Natural killer cell treated with Interleukin-12 subunit alpha and Interleukin-12 subunit beta and Interleukin-15 and Interleukin-18, amount 100 ng/mL, for 72 hours (primary cell): ENCODE measurements at regions not wholly inside any gene's neighbourhood (a gene's known extent, or its start where the extent isn't known, plus 50 kb on each side); places are given as distances from the start of the nearest gene placed in this dataset.
A peak's percentile ranks its signal among the peaks of the same experiment; 100 is the strongest.

Experiments
- ATAC-seq, 2 donors: fragments of 150-1000 bp; cut with Tn5 transposase in 1 of 2; sonication (Bioruptor Pico), chemical (Tn5 transposase) in 1 of 2; 2 replicates each; pipeline ENCODE4 v1.10.0; 2021
- DNase-seq: peaks from one replicate; pipeline ENCODE4 v3.0.0; 2022; ENCODE audit warnings: low spot score
- H3K27ac Mint-ChIP-seq, 2 donors: 1 replicate in 1 of 2; 2 replicates in 1 of 2; pipeline ENCODE4 v1.8.0; 2022; ENCODE audit warnings: mixed read lengths in 2 of 2, mild to moderate bottlenecking in 1 of 2, moderate library complexity in 1 of 2
- H3K27me3 Mint-ChIP-seq, 2 donors: 1 replicate in 1 of 2; 2 replicates in 1 of 2; pipeline ENCODE4 v1.8.0; 2022; ENCODE audit warnings: mixed read lengths in 2 of 2
- H3K36me3 Mint-ChIP-seq: one replicate; pipeline ENCODE4 v1.8.0; 2022; ENCODE audit warnings: mixed read lengths
- H3K4me1 Mint-ChIP-seq, 2 donors: 1 replicate in 1 of 2; 2 replicates in 1 of 2; pipeline ENCODE4 v1.8.0; 2022; ENCODE audit warnings: low read depth in 2 of 2, mixed read lengths in 2 of 2, mild to moderate bottlenecking in 1 of 2
- H3K4me3 Mint-ChIP-seq: one replicate; pipeline ENCODE4 v1.8.0; 2022; ENCODE audit warnings: mixed read lengths
- H3K9me3 Mint-ChIP-seq: 2 replicates; pipeline ENCODE4 v1.8.0; 2022; ENCODE audit warnings: mixed read lengths

DNA sequence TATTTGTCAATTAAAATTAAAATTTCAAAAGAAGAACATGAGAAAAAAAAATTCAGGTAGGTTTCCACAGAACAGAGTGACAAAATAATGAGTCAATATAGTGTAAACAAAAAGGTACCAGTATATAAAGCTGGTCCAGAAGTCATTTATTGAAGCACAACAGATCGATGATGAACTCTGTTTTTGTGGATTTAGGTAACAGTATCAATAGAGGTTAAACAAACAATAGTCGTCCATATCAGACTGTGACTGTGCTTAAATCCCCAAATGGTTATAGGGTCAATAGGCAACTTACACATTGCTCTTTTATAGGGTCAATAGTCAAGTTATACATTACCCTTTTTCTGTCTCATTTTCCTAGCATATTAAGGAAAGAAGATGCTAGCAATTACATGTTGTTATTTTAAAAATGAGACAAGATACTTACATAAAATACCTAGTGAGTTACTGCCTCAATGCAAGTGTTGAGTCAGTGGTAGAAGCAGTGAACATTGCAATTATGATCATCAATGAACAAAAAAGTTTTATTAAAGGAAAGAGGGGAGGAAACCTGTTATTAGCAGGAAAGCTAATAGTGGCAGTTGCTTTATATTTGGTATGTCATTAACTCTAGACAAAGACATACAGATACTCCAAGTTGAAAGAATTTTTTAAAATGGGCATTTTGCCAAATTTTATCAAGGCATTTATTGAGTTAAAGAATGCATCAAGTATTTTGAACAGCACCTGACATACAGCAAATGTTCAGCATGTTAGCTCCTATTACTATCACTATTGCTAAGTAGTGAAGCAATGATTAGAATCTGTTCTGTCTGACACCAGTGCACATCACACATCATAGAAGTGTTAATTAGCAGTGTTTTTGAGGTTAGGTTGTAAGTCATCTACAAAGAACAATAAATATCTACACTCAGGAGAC, 102.9 kb downstream of the CCER1 start:
- H3K4me3 Mint-ChIP-seq, result no peak overlapping the region
- peaks cover 4% of the 10 kb centered on the region for H3K9me3 Mint-ChIP-seq
- no peaks in the 10 kb centered on the region for H3K27me3 Mint-ChIP-seq
- DNase-seq (no peak), ATAC-seq (no peak)
- no peaks in the 10 kb centered on the region for H3K4me1 Mint-ChIP-seq
- no peaks in the 10 kb centered on the region for H3K36me3 Mint-ChIP-seq
- no peak overlapping the region for H3K27ac Mint-ChIP-seq

- H3K27me3 Mint-ChIP-seq, result no peaks in the 10 kb centered on the region
- ATAC-seq (no peak), DNase-seq (no peak)
- H3K27ac Mint-ChIP-seq, result no peak overlapping the region
- H3K9me3 Mint-ChIP-seq, result peaks cover 4% of the 10 kb centered on the region
- no peaks in the 10 kb centered on the region for H3K4me1 Mint-ChIP-seq
- H3K36me3 Mint-ChIP-seq, result no peaks in the 10 kb centered on the region
- no peak overlapping the region for H3K4me3 Mint-ChIP-seq
These were observed 112.5 kb downstream of the CCER1 start for GRCh38 chr12:90842477-90842876.

DNA sequence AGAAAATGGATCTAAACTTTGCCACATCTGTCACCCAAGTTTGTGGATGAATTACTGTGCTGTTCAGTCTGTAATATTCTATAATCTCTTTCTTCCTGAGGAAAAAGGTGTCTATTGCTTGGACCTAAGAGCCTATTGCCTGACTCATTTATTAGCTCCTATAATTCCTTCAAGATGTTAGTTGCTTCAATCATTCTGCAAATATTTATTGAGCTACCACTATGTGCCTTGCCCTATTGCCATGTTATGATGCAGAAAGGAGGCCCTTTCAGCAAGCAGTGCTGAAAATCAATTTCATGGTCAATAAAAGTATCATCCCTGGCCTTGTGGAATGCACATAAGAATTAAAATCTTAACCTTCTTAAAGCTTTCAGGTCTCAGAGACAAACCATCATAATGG, 113.6 kb downstream of the CCER1 start:
- no peaks in the 10 kb centered on the region for H3K36me3 Mint-ChIP-seq
- no peak overlapping the region for H3K27ac Mint-ChIP-seq
- no peak overlapping the region for H3K4me3 Mint-ChIP-seq
- no peak for ATAC-seq
- H3K4me1 Mint-ChIP-seq, result no peaks in the 10 kb centered on the region
- no peaks in the 10 kb centered on the region for H3K27me3 Mint-ChIP-seq
- no peak for DNase-seq
- peaks cover 3% of the 10 kb centered on the region for H3K9me3 Mint-ChIP-seq

DNA sequence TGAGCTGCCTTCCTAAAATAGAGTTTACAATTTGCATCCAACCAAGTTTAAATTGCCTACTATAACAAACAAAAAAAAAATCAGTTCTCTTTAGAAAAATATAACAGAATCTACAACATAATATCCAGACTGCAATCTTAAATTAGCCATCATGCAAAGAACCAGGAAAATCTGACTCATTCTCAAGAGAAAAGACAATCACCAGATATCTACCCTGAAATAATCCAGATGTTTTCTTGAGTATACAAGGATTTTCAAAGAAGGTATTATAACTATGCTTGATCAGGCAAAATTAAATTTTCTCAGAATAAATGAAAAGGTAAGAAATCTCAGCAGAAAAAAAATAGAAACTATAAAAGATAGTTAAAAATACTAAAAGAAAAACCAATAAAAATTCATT, 115.6 kb downstream of the CCER1 start:
- Mint-ChIP-seq H3K27ac (no peak overlapping the region), H3K4me1 (no peaks in the 10 kb centered on the region), H3K36me3 (no peaks in the 10 kb centered on the region)

GRCh38 chr12:90836689-90837088, 118.3 kb downstream of the CCER1 start:
- Mint-ChIP-seq H3K27me3 (no peaks in the 10 kb centered on the region), H3K4me3 (no peak overlapping the region), H3K27ac (no peak overlapping the region), H3K4me1 (no peaks in the 10 kb centered on the region), H3K36me3 (no peaks in the 10 kb centered on the region), H3K9me3 (peaks cover 3% of the 10 kb centered on the region)
- DNase-seq (no peak), ATAC-seq (no peak)

More for the DNA sequence above, 115.6 kb downstream of the CCER1 start:
- Mint-ChIP-seq H3K4me3 (no peak overlapping the region), H3K9me3 (peaks cover 3% of the 10 kb centered on the region), H3K27me3 (no peaks in the 10 kb centered on the region)
- DNase-seq, result no peak
- ATAC-seq, result no peak

GRCh38 chr12:90833228-90833627, 121.7 kb downstream of the CCER1 start:
- no peak for ATAC-seq
- no peak for DNase-seq
- H3K4me1 Mint-ChIP-seq, result no peaks in the 10 kb centered on the region
- H3K36me3 Mint-ChIP-seq, result no peaks in the 10 kb centered on the region
- H3K4me3 Mint-ChIP-seq, result no peak overlapping the region
- H3K27me3 Mint-ChIP-seq, result no peaks in the 10 kb centered on the region
- H3K9me3 Mint-ChIP-seq, result peaks cover 3% of the 10 kb centered on the region
- no peak overlapping the region for H3K27ac Mint-ChIP-seq

- DNase-seq (no peak), ATAC-seq (no peak)
- H3K4me3 Mint-ChIP-seq, result no peak overlapping the region
- no peaks in the 10 kb centered on the region for H3K36me3 Mint-ChIP-seq
- H3K9me3 Mint-ChIP-seq, result peaks cover 3% of the 10 kb centered on the region
- H3K27me3 Mint-ChIP-seq, result no peaks in the 10 kb centered on the region
- no peak overlapping the region for H3K27ac Mint-ChIP-seq
- no peaks in the 10 kb centered on the region for H3K4me1 Mint-ChIP-seq
These were observed 122.5 kb downstream of the CCER1 start for GRCh38 chr12:90832427-90832826.

GRCh38 chr12:90831712-90832111, 123.3 kb downstream of the CCER1 start:
- DNase-seq, result no peak
- Mint-ChIP-seq H3K4me3 (no peak overlapping the region), H3K27ac (no peak overlapping the region), H3K36me3 (no peaks in the 10 kb centered on the region), H3K27me3 (no peaks in the 10 kb centered on the region), H3K9me3 (peaks cover 4% of the 10 kb centered on the region), H3K4me1 (no peaks in the 10 kb centered on the region)
- no peak for ATAC-seq

- ATAC-seq, result no peak
- H3K36me3 Mint-ChIP-seq, result no peaks in the 10 kb centered on the region
- no peak overlapping the region for H3K27ac Mint-ChIP-seq
- no peaks in the 10 kb centered on the region for H3K27me3 Mint-ChIP-seq
- DNase-seq, result no peak
- peaks cover 6% of the 10 kb centered on the region for H3K9me3 Mint-ChIP-seq
- H3K4me1 Mint-ChIP-seq, result no peaks in the 10 kb centered on the region
- H3K4me3 Mint-ChIP-seq, result no peak overlapping the region
These were observed 125.9 kb downstream of the CCER1 start for GRCh38 chr12:90829044-90829443.

DNA sequence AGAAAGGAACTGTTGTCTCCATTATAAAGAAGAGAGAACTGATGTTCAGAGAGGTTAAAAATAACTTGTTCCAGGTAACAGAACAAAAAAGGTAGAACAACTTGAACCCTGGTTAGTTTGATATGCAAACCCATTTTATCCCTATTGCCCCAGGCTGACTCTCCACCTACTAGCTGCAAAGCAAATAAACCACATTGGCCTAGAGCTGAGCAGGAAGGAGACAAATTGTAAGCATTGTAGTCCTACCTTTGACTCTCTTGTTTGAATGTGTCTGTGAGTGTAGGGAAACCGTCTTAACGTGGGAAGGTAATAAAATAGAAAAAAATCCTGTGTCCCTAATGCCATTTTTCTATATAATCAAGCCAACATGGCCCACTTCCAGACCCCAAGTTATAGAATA, 126.4 kb downstream of the CCER1 start:
- no peak for DNase-seq
- Mint-ChIP-seq H3K4me3 (no peak overlapping the region), H3K9me3 (peaks cover 6% of the 10 kb centered on the region), H3K27ac (no peak overlapping the region), H3K4me1 (no peaks in the 10 kb centered on the region), H3K36me3 (no peaks in the 10 kb centered on the region), H3K27me3 (no peaks in the 10 kb centered on the region)
- ATAC-seq, result no peak

DNA sequence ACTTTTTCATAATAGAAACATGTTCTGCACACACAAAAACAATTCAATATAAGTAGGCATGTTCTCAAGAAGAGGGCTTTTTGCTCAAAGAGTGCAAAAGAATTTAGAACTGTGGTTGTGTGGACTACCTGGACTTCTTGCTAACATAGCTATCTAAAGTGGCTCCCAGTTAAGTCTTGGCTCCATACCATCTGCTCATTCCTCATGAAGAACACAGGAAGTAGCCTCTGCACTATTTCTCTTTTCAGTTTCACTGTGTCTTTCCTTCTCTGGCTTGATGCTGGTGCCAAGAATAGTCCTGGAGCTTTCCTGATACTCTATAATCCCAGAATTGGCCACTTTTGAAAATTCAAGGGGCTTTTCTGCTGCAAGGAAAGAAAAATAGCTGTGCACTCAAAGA, 127.4 kb downstream of the CCER1 start:
- Mint-ChIP-seq H3K27me3 (no peaks in the 10 kb centered on the region), H3K27ac (no peak overlapping the region), H3K4me1 (no peaks in the 10 kb centered on the region), H3K36me3 (no peaks in the 10 kb centered on the region), H3K4me3 (no peak overlapping the region), H3K9me3 (peaks cover 6% of the 10 kb centered on the region)
- no peak for ATAC-seq
- DNase-seq, result no peak

GRCh38 chr12:90826036-90826435, 128.9 kb downstream of the CCER1 start:
- ATAC-seq (no peak), DNase-seq (no peak)
- H3K4me3 Mint-ChIP-seq, result no peak overlapping the region
- H3K9me3 Mint-ChIP-seq, result peaks cover 6% of the 10 kb centered on the region
- H3K36me3 Mint-ChIP-seq, result no peaks in the 10 kb centered on the region
- H3K27me3 Mint-ChIP-seq, result no peaks in the 10 kb centered on the region
- no peaks in the 10 kb centered on the region for H3K4me1 Mint-ChIP-seq
- H3K27ac Mint-ChIP-seq, result no peak overlapping the region

DNA sequence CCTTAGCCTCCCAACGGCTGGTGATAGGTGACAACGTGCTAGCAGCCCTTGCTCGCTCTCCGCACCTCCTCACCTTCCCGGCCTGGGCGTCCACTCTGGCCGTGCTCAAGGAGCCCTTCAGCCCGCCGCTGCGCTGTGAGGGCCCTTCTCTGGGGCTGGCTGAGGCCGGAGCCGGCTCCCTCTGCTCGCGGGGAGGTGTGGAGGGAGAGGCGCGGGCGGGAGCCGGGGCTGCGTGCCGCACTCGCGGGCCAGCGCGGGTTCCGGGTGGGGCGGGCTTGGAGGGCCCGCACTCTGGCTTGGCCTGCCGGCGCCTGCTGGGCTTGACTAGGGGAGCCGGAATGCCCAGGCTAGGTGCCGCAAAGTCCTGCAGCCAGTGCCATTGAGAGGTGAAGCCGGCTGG, 131.1 kb downstream of the CCER1 start:
- Mint-ChIP-seq H3K4me1 (no peaks in the 10 kb centered on the region), H3K36me3 (no peaks in the 10 kb centered on the region), H3K9me3 (peaks cover 2% of the 10 kb centered on the region), H3K4me3 (no peak overlapping the region), H3K27me3 (no peaks in the 10 kb centered on the region), H3K27ac (no peak overlapping the region)
- DNase-seq, result no peak
- ATAC-seq, result peak in 1 of 2 donors; percentile 6

GRCh38 chr12:90819709-90820108, 135.3 kb downstream of the CCER1 start:
- ATAC-seq (no peak), DNase-seq (no peak)
- no peak overlapping the region for H3K27ac Mint-ChIP-seq
- H3K36me3 Mint-ChIP-seq, result no peaks in the 10 kb centered on the region
- H3K27me3 Mint-ChIP-seq, result no peaks in the 10 kb centered on the region
- no peak overlapping the region for H3K4me3 Mint-ChIP-seq
- H3K4me1 Mint-ChIP-seq, result no peaks in the 10 kb centered on the region
- H3K9me3 Mint-ChIP-seq, result peaks cover 7% of the 10 kb centered on the region
